HT1080 (cell line): ENCODE measurements at regions not wholly inside any gene's neighbourhood (a gene's known extent, or its start where the extent isn't known, plus 50 kb on each side); places are given as distances from the start of the nearest gene placed in this dataset.
"Not testable (repeated sequence)": the region's sequence is repeated elsewhere in the genome, so short reads cannot be mapped to it uniquely, and the experiment has no call there.

Experiments used
- DNase-seq: peaks from one replicate; pipeline ENCODE4 v3.0.0-alpha.2; 2015; ENCODE audit warnings: low read depth

DNA sequence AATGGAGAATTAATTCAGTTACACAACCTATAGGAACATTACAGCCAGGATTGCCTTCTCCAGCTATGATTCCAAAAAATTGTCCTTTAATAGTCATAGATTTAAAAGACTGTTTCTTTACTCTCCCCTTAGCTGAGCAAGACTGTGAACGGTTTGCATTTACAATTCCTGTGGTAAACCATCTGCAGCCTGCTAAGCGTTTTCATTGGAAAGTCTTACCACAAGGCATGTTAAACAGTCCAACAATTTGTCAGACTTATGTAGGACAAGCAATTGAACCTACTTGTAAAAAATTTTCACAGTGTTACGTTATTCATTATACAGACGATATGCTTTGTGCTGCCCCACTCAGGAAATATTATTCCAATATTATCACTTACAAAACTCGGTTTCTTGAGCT is 140.6 kb upstream of the ZNF91 start:
- DNase-seq = not testable (repeated sequence)

DNA sequence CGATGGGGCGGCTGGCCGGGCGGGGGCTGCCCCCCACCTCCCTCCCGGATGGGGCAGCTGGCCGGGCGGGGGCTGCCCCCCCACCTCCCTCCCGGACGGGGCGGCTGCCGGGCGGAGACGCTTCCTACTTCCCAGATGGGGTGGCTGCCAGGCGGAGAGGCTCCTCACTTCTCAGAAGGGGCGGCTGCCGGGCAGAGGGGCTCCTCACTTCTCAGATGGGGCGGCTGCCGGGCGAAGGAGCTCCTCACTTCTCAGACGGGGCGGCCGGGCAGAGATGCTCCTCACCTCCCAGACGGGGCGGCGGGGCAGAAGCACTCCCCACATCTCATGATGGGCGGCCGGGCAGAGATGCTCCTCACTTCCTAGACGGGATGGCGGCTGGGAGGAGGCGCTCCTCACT is 138.2 kb upstream of the ZNF91 start:
- DNase-seq = not testable (repeated sequence)

DNA sequence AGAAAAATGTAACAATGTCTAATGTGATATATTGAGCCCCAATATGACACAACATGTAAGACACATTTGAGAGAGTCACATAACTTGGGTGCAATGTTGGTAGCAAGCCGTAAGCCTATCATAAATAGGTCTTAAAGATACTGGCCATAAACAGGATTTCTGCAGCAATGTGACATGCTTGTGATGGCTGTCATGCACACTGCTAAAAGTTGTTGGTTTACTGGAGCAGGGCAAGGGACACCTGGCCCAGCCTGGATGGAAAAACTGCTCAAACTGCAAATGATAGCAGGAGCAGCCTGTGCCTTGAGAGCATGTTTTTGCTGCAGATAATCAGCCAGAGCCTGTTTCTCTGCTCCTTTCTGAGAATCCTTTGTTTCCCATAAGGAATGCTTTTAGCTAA is 136.7 kb upstream of the ZNF91 start:
- DNase-seq = no peak

DNA sequence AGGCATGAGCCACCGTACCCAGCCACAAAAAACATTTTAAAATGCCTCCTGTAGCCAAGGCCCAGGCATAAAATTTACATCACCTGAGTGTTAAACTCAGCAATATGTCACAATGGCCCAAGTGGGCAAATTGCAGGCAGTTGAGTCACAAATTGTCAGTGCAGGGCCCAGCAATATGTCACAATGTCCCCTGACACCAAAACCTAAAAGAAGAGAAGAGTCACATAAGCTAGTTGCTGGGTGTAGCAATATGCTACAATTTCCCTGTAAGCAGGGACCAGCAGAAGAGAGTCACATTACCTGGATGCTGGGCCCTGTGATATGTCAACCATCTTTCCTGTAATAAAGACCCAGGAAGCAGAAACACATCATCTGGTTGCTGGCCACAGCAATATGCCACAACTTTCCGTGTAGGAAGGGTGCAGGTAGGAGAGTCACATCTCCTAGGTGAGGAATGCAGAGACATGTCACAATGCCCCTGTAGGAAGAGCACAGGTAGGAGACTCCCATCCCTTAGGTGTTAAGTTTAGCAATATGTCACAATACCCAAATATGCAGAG is 136.0 kb upstream of the ZNF91 start:
- no peak for DNase-seq

DNA sequence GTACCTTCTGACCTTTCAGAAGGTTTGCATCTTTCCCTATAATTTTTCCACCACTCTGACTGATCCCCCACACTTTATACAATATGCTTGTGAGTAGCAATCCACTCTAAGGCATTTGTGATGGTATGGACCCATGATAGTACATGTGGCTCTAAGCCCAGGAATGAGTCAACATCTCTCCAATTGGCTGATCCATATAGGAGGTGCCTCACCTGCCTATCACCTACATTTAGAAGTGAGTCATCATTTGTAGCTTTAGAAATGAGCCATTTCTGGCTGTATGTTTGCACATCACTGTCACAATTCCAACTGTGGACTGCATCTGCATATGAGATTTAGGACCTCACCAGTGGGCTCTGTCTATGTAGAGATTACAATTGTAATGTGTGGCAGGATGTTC is 133.1 kb upstream of the ZNF91 start:
- peak; percentile 70 for DNase-seq

DNA sequence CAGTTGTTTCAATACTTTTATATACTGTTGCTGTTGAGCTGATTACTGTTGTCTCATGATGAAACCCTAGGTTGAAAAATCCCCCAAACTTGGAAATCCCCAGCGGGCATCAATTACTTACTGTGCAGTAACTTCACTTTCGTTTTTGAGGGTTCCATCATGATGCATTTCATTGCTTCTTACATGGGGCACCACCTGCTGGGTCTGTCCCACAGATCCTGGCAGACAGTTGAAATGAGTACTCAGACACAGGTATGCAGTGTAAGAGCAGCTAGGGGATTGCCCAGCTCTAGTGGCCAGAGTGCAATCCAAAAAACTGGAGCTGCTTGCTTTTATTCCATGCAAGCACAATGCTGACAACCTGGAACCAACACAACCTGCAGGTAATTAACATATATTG is 132.5 kb upstream of the ZNF91 start:
- peak; percentile 66 for DNase-seq

DNA sequence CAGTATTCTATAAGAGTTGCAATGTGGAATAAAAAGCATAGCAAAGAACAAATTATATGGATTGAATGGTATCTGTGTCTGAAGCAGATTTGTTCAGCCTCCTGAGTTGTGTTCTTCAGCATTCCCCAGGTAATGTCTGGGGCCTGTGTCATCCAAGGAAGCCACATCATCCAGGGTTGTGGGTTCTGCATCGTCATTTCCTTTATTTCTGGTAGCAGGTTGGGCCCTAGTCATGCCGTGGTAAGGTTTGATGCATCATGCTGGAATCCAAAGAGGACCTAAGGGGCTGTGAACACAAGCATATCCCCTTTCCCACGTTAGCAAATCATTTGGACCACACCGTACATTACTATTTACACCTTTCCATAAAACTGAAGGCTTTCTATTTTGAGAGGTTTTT is 131.0 kb upstream of the ZNF91 start:
- peak; percentile 91 for DNase-seq

DNA sequence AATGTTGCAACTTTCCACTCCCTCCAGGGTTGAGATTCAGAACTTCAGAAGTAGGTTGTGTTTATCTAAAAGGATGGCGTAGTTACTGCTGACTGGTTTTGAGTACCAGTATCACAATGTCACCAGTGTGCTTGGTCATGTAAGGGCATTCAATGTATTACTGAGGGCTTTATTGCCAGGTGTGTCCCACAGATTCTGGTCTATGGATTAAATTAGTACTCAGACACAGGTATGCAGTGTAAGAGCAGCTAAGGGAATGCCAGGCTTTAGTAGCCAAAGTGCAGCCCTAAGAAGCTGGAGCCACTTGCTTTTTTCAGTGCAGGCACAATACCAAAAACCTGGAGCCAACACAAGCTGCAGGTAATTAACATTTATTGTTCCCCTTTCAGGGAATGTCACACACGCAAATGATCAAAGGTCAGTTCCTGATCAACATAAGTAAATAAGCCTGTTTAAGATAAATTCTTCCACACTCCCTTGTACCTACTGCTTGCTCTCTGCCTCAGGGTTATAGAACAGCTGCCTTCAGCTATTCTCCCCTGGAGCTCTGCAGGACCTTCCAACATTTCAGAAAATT is 130.1 kb upstream of the ZNF91 start:
- DNase-seq = no peak

DNA sequence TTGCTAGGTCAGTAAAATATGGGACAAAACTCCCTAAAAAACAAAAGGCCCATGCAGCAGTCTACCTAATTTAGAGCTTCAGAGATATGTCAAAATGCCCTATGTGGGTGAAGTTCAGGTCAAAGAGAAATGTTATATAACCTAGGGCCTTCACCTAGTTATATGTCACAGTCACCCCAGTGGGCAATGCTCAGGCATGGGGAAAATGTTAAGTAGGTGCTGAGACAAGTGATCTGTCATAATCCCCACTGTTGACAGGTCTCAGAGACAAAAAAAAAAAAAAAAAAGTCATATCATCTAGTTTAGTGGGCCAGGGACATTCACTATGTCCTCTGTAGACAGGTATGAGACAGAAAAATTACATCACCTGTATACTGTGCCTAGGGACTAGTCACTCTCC is 128.6 kb upstream of the ZNF91 start:
- no peak for DNase-seq

DNA sequence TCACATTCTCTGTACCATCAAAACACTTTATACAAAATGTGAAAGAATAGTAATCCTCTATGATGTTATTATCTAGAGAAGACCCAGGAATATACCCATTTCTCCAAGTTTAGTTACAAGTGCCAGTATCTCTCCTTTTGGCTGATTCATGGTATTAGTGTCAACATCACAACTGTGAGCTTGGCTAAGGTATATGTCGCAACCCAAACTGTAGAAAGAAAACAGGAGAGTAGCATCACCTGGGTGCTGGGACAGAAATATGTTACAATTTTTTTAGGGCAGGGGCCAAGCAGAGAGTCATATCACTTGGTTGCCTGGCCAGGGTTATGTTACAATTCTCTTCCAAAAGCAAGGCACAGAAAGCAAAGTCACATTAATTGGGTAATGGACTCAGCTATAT is 127.2 kb upstream of the ZNF91 start:
- DNase-seq = no peak

DNA sequence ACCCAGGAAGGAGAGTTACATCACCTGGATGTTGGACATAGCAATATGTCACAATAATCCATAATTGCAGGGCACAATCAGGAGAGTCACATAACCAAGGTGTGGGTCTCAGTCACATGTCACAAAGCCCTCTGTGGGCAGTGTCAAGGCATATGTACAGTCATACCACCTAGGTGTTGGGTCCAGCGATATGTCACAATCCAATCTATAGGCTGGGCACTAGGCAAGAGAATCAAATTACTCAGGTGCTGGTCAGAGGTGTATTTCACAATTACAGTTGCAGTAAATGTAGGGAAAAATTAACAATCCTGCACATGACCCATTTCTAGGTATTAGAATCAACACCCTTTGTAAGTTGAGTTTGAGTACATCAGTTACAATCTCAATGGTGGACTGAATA is 126.2 kb upstream of the ZNF91 start:
- no peak for DNase-seq

DNA sequence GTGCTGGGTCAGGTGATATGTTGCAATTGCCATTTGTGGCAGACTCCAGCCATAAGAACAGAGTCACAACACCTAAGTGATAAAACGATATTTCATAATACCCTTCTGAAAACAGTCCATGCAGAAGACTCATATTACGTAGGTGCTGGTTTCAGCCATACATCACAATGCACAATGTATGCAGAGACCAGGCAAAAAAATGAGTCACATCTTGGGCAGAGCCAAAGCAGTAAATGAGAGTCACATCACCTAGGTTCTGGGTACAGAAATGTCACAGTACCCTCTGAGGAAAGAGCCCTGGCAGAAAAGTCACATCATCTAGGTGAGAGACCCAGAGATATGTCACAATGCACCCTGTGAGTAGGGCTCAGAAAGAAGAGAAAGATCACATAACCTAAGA is 125.2 kb upstream of the ZNF91 start:
- no peak for DNase-seq

DNA sequence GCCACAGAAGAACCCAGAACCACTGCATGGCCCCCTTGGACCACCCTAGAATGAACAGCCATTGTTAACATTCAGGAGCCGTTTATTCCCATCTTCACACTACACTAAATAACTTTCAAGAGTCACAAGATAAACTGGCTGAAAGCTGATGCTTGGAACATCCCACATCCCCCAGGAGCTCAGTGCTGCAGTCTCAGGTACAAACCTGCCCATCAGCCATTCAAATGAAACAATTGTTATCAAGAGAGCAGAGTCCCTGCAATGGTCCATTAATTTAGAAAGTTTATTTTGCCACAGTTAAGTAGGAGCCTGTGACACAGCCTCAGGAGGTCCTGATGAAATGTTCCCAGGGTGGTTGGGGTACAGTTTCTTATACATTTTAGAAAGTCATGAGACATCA is 123.8 kb upstream of the ZNF91 start:
- no peak for DNase-seq

DNA sequence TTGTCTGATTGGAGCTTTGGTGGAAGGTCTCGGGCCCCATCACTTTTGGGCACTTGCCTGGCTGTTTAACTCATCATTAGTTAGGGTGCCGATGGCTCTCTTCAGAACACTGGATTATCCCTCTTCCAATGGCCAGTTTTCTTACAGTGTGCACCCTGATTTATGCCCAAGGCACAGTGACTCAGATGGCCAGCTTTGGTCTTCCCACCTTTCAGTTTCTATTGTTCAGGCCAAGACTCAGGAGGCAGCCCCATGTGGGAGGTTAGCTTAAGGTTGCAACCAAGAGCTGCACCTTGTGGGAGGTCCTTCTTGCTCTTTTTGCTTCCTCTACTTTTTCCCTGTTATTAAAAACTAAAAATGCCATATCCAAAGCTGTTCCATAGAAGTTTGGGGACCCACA is 121.0 kb upstream of the ZNF91 start:
- no peak for DNase-seq

DNA sequence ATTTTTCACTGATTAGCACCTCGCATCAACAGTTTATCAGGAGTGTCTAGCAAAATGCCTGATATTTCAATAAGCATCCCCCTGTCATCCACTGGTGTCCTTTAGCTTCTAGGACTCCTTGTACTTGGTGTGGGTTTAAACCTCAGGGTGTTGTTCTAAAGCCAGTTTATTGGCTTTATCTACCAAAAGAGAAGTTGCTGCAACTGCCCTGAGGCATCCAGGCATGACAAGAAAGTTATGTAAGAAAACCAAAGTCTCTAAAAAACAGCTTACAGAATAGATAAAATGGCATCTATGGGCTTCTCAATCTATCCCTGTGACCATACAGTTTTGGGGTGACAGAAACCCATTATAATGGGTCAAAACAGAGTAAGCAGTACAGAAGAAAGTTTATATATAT is 120.3 kb upstream of the ZNF91 start:
- DNase-seq = no peak

DNA sequence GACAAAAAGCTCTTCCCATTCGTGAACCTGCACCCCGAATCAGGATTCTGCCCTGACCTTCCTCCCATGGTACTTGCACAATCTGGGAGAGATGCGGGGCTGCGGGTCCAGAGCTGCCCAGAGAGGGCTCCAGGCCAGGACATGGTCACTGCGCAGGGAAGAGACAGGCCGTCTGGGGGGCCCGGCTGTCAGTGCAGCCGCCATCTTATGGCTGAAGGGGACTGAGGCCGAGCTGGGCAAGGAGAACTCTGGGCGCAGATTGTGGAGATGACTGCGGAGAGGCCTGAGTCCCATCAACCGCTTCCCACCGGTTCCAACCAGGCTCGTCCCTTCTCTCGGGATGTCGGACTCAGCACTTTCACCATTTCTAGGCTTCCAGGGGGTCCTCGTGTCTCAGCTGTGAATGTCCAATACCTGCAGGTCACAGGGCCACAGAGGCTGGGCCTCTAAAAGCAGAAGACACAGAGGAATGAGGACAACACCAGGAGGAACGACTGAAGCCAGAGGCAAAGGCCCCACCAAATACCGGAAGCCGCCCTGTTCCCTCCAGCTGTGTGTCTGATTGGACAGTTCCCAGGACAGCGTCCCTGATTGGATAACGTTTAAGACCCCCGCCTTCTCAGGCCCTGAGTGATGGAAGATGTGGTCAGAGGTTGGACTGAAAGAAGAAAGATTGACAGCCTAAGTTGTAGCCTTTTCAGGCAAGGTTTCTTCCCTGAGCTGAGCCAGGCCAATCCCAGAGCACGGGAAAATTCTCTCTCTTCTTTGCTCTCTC is 117.1 kb upstream of the ZNF91 start:
- DNase-seq = no peak

DNA sequence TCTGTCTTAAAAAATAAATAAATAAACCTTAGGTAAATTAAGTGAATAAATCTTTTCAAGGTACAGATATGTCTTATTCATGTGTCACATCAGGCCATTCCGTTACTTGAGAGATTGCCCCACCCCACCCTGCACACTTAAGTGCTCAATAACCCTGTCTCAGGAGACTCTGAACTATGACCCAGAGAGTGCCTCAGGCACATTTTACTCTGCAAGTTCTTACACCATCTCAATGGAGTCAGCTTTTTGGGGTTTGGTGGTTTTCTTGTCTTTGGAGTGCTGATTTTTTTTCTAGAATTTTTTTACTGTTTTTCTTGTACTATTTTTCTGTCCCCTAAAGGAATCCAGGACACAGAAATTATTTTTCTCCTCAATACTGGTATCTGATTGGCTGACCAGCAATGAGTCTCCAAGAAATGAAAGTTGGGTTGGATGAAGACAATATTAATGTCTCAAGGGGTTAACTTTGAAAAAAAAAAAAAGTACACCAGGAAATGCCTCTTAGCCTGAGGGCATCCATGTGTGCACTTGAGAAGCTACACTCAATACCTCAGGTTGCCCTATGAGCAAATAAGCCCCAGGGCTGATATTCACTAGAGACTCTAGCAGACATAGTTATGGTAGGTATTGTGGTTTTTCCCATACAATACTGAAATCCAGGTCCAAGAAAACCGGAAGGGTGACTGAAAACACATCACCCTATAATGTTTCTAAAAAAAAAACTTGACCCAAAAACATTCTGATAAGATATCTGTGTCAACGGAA is 114.6 kb upstream of the ZNF91 start:
- peak; percentile 34 for DNase-seq

DNA sequence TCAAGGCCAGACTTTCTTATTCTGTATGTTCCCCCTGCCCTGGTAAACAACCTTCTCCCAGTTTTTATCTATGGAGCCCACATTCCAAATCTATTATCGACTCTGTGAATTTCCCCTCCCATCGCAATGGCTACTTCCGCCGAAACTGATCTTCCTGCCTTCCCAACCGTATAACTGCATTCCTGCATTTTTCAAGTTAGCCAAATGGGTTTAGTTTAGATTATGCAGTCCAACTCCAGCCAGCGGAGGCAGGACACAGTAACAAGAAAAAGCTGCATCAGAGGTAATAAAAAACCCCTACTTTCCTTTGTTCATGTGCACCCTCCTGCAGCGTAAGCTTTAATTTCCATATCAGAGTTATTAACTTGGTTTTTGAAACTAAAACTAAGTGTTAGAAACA is 112.2 kb upstream of the ZNF91 start:
- no peak for DNase-seq

DNA sequence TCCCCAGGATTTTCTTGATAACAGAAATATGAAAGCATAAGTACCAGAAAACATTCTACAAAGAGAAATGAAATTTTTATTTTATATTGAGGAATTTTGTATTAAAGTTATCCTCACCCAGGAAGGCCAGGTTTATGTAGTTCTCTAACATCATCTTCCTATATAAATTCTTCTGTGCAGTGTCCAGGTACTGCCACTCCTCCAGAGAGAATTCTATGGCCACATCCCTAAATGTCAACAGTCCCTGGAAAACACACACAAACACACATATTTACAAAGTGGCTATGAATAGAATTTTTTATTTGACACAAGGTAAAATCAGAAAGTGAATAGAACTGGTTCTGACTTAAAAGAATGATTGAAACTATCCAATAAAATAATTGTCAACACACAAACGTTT is 110.5 kb upstream of the ZNF91 start:
- DNase-seq = no peak

DNA sequence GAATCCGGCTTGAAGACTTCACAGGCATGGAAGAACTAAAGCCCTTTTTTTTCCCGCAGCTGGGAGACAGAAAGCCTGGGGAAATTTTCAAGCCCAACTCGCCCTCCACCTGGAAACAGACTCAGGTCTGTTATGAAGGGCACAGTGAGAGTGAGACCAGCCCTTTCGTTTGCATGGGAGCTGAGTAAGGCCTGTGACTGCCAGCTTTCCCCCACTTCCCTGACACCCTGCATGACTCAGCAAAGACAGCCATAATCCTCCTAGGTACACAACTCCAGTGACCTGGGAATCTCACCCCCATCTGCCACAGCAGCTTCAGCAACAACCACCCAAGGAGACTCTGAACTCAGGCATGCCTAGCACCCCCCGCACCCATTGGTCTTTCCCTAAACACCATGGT is 87.6 kb upstream of the ZNF91 start:
- DNase-seq = peak; percentile 61

DNA sequence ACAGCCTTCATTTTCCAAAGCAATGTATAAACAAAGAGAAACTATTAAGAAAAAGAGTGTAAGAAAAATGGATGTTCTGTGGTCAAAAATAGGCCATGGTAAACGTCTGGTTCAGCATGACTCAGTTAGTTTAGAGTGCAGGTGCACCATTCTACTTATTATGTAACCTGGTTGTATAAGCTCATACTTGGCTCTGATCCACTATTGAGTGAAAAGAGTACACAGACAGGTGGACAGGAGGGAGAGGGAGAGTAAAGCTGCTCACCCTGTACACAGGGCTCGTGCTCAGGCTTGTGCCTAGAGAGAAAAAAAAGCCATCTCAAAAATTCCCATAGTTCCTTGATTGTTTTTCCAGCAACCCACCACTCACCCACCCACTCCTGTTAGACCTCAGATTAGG is 85.8 kb upstream of the ZNF91 start:
- no peak for DNase-seq

DNA sequence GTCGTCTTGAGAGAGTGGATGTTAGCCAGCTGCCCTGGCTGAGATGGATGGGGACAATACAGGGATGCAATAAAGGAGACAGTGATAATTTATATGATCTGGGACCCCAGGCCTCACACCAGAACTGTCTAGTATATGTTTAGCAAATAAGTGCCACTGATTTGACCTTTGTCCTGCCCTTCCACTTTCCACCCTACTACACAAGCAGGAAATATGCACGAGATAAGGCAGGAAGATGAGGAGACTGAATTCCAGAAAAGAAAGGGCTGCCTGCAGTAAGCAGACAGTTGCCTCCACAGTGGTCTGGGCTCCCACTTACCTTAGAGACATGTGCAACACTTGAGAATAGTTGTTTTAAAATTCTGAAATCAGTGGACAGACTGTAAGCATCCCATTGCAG is 80.2 kb upstream of the ZNF91 start:
- DNase-seq = no peak
